Stimulated activated CD4-positive, alpha-beta T cell treated with anti-CD3 and anti-CD28 coated beads, Interleukin-12 subunit alpha, Interleukin-12 subunit beta, amount 100 ng/mL, for 4 hours (primary cell): ENCODE measurements at regions not wholly inside any gene's neighbourhood (a gene's known extent, or its start where the extent isn't known, plus 50 kb on each side); places are given as distances from the start of the nearest gene placed in this dataset.

Experiments used
- DNase-seq: peaks from one replicate; pipeline ENCODE4 v3.0.0-alpha.2; 2020

- DNase-seq: no peak
Measured at GRCh38 chr2:6369266-6369665, 496.4 kb downstream of the CMPK2 start.

GRCh38 chr2:6370753-6371551 lies 494.8 kb downstream of the CMPK2 start:
- no peak for DNase-seq

- no peak for DNase-seq
Measured at GRCh38 chr2:6372317-6372901, 493.3 kb downstream of the CMPK2 start.

- DNase-seq: no peak
Measured at GRCh38 chr2:6381326-6381725, 484.4 kb downstream of the CMPK2 start.

- DNase-seq: no peak
Measured at GRCh38 chr2:6384341-6384740, 481.4 kb downstream of the CMPK2 start.

- DNase-seq: no peak
Measured at GRCh38 chr2:6392354-6392753, 473.4 kb downstream of the CMPK2 start.

- DNase-seq: no peak
Measured at GRCh38 chr2:6392966-6393365, 472.7 kb downstream of the CMPK2 start.

- no peak for DNase-seq
Measured at GRCh38 chr2:6393819-6394218, 471.9 kb downstream of the CMPK2 start.

GRCh38 chr2:6394276-6394675 lies 471.4 kb downstream of the CMPK2 start:
- no peak for DNase-seq

- no peak for DNase-seq
Measured at GRCh38 chr2:6398421-6398820, 467.3 kb downstream of the CMPK2 start.

GRCh38 chr2:6401301-6401700 lies 464.4 kb downstream of the CMPK2 start:
- DNase-seq: no peak

- DNase-seq: no peak
Measured at GRCh38 chr2:6408057-6408456, 457.6 kb downstream of the CMPK2 start.

- no peak for DNase-seq
Measured at GRCh38 chr2:6410313-6410712, 455.4 kb downstream of the CMPK2 start.

- DNase-seq: no peak
Measured at GRCh38 chr2:6412533-6413091, 453.1 kb downstream of the CMPK2 start.

- no peak for DNase-seq
Measured at GRCh38 chr2:6417050-6417449, 448.7 kb downstream of the CMPK2 start.

- DNase-seq: no peak
Measured at GRCh38 chr2:6418291-6418690, 447.4 kb downstream of the CMPK2 start.

- DNase-seq: no peak
Measured at GRCh38 chr2:6421138-6421730, 444.5 kb downstream of the CMPK2 start.

- no peak for DNase-seq
Measured at GRCh38 chr2:6421888-6422287, 443.8 kb downstream of the CMPK2 start.

GRCh38 chr2:6423157-6423556 lies 442.6 kb downstream of the CMPK2 start:
- no peak for DNase-seq

GRCh38 chr2:6423944-6424343 lies 441.8 kb downstream of the CMPK2 start:
- DNase-seq: no peak

GRCh38 chr2:6425032-6425431 lies 440.7 kb downstream of the CMPK2 start:
- DNase-seq: no peak

GRCh38 chr2:6429210-6429986 lies 436.3 kb downstream of the CMPK2 start:
- DNase-seq: no peak

- no peak for DNase-seq
Measured at GRCh38 chr2:6434438-6434837, 431.3 kb downstream of the CMPK2 start.
